H7 (cell line): ENCODE measurements at regions not wholly inside any gene's neighbourhood (a gene's known extent, or its start where the extent isn't known, plus 50 kb on each side); places are given as distances from the start of the nearest gene placed in this dataset.

Experiments used
- DNase-seq: peaks from one replicate; pipeline ENCODE4 v3.0.0; 2012
- H3K27me3 ChIP-seq: 2 replicates; pipeline ENCODE4 v1.6.0; 2011; ENCODE audit warnings: mild to moderate bottlenecking, low read length; ENCODE audit not compliant: control insufficient read depth, insufficient read depth
- H3K36me3 ChIP-seq: replicated peaks from 2 replicates; pipeline ENCODE4 v1.5.1; 2011; ENCODE audit warnings: low read length; ENCODE audit not compliant: control insufficient read depth, insufficient read depth
- H3K4me3 ChIP-seq: 2 replicates; pipeline ENCODE4 v1.5.1; 2011; ENCODE audit warnings: low read depth, mild to moderate bottlenecking, control low read depth, low read length, moderate library complexity; ENCODE audit not compliant: insufficient read depth

DNA sequence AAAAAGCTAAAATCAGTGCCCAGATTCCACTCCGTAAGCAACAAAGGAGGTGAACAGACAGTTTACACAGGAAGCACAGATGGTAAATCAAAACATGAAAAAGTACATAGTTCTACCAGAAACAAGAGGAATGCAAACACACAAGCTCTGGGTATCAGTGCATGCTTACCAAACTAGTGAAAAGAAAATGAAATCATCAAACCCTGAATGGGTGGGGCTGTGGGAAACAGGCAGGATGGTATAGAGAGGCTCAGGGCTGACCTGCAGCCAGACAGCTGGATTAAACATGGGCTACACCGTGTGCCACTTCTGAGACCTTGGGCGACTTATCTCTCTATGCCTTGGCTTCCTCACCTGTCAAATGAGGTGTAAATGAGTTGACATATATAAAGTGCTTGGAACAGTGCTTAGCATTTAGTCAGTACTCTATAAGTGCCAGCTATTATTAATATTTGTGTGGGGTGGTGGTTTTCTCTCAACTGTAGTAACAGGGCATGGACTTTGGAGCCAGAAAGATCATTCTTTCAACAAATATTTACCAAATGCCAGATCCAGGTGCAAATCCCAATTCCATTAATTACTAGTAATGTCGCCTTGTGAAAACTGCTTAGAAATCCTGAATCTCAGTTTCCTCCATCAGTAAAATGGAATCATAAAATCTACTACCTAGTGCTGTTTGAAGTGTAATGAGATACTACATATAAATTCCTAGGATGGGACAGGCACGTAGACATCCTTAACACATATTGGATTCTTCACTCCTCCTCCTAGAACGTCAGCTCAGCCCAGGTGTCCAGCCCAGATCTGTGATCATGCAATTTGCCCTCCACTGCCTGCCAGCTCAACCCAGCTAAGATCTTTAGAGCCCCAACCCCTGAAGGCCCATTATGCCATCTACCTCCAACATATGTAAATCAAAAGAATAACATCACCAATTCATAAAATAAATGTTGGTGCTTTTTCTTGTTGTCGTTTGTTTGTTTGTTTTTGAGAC lies 55.5 kb upstream of the SMAD3 start:
- no peaks in the 10 kb centered on the region for H3K27me3 ChIP-seq
- no peaks in the 10 kb centered on the region for H3K36me3 ChIP-seq
- no peak for DNase-seq
- no peak overlapping the region for H3K4me3 ChIP-seq

DNA sequence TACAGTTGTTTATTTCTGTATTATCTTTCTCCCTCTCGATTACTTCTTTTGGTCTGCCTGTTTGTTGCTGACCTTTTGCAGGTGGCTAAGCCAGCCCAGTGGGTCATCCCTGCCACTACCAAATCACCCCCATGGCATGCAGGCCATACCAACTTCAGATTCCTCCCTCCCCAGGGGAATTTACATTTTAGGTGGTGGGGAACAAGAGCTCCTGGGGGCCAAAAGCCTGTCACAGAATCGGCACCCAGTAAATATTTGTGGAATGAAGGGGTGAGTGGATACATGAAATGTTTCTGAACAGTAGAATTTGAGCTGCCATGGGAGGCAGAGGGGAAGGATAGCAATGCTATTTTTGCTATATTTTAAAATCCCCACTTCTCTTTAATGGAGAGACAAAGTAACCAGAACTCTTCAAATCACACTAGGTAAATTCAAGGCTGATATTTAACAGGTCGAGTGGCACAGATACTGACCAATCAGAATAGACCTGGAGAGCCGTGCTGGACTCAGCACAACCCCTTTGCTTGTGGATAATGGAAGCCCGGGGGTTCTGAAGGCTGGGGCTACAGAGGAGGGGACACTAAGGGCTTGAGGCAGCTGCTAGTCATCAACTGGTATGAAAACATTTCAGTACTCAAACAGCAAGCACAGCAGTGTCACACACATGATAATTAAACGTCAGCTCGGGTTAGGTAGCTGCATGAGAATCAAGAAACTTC lies 54.3 kb upstream of the SMAD3 start:
- DNase-seq: peak; percentile 66
- Histone ChIP-seq H3K27me3 (no peaks in the 10 kb centered on the region), H3K36me3 (no peaks in the 10 kb centered on the region), H3K4me3 (no peak overlapping the region)

DNA sequence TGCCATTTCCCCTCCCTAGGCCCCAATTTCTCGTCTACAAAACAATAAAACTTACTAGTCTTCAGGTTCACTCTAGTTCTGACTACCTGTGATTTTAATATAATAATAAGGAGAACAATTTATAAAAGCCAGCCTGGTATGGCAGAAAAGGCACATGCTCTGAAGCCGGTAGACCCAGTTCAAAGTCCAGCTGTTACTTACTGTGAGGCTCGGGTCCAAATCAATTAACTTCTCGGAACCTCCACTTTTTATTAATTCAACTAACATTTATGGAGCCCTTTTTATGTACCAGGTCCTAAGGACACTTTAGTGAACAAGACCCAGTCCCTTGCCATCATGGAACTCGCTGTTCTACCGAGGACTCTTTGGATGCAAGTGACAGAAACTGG lies 53.8 kb upstream of the SMAD3 start:
- DNase-seq: no peak
- Histone ChIP-seq H3K4me3 (no peak overlapping the region), H3K27me3 (no peaks in the 10 kb centered on the region), H3K36me3 (no peaks in the 10 kb centered on the region)

DNA sequence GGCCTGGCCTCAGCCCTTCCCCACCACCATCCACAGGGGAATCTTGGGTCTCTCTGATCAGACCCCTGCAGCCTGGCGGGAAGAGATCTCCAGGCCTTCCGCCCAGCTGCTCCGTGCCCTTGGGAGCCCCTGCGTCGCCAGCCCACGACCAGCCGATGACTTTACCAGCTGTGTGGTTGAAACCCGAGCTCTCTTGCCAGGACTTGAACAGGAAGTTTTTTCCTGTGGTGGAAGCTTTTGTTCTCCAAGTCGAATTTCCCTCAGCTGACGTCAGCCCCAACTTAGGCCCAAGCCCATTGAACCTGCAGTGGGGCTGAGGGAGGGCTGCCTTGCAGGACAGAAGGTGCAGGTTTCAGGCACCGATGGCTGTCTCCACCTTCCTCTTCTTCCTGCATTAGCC lies 51.7 kb upstream of the SMAD3 start:
- DNase-seq: peak; percentile 68
- Histone ChIP-seq H3K4me3 (no peak overlapping the region), H3K27me3 (no peaks in the 10 kb centered on the region), H3K36me3 (no peaks in the 10 kb centered on the region)
